ENCODE measurements at regions not wholly inside any gene's neighbourhood (a gene's known extent, or its start where the extent isn't known, plus 50 kb on each side); places are given as distances from the start of the nearest gene placed in this dataset.

DNA sequence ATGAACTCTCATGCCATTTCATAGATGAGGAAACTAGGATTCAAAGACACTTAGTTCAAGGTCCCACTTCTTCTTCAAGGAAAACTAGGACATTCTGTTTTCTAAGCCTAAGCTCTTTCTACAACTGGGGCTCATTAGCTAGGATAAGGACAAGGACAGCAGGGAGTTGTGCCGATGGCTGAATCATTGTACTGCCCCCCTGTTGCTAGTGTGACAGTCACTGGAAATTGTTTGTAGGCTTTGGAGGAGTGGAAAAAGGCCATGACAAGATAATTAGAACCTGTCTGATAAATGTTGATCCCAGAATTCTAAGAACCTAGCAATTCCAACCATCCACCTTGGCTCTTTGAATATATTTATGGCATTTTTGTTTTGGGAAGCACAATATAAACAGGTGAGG, 445.7 kb downstream of the CDH8 start (continued):
- no peak for TF ChIP-seq CBX2 (IDR thresholded peaks at IDR 0.05; ENCODE audit: borderline replicate concordance, low read depth)
- TF ChIP-seq, protein P1, sequence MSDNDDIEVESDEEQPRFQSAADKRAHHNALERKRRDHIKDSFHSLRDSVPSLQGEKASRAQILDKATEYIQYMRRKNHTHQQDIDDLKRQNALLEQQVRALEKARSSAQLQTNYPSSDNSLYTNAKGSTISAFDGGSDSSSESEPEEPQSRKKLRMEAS (IDR thresholded peaks at IDR 0.05) = no peak
- no peak for TF ChIP-seq NR3C1 (IDR thresholded peaks at IDR 0.05)

DNA sequence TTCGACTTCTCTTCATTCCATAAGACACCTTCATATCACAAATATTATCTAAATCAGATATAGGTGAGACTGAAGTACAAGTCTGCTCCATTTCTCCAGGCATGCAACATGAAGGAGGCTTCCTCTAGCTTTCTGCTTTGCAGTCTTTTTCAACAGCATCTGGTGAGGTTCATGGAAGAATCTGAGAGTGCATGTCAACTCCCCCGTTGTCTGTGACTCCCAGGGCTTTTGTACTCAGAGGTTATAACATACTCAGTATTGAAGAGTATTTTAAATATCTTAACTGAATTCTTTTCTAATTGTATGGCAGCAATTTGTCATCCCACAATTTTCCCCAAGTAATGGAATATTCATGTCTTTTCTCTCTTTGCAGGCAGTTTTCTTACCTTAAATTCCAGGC, 448.7 kb downstream of the CDH8 start:
- Histone ChIP-seq H3K4me2 (no peak overlapping the region), H3K27ac (no peak overlapping the region), H3K4me3 (no peak overlapping the region), H3K4me1 (no peaks in the 10 kb centered on the region), H3K9me3 (no peaks in the 10 kb centered on the region)
- TF ChIP-seq RCOR1 (IDR thresholded peaks at IDR 0.05; ENCODE audit: low read depth, low read length) = no peak
- no peak for TF ChIP-seq CHD4 (IDR thresholded peaks at IDR 0.05; ENCODE audit: borderline replicate concordance)
- no peak for TF ChIP-seq FOSB (CRISPR knock-in tag; IDR thresholded peaks at IDR 0.05)
- no peak for TF ChIP-seq ZFP36 (IDR thresholded peaks at IDR 0.05; ENCODE audit: borderline replicate concordance, partially characterized antibody)
- no peak for TF ChIP-seq HOXB5 (CRISPR knock-in tag; IDR thresholded peaks at IDR 0.05)
- TF ChIP-seq EHF (CRISPR knock-in tag; IDR thresholded peaks at IDR 0.05) = no peak
- TF ChIP-seq JUN (IDR thresholded peaks at IDR 0.05) = no peak
- no peak for TF ChIP-seq PHF8 (IDR thresholded peaks at IDR 0.05; ENCODE audit: borderline replicate concordance, low read depth)
- POLR2A ChIA-PET = no interaction called here
- ATAC-seq = no peak
- WGBS (ENCODE audit: missing lambda C conversion rate) = 3% methylated on average over 2 of the region's 2 CpGs
- no peak for FAIRE-seq
- no peak for DNase-seq (ENCODE audit: low read depth in 1 of 2, low spot score in 1 of 2)
- CTCF ChIA-PET = no interaction called here

DNA sequence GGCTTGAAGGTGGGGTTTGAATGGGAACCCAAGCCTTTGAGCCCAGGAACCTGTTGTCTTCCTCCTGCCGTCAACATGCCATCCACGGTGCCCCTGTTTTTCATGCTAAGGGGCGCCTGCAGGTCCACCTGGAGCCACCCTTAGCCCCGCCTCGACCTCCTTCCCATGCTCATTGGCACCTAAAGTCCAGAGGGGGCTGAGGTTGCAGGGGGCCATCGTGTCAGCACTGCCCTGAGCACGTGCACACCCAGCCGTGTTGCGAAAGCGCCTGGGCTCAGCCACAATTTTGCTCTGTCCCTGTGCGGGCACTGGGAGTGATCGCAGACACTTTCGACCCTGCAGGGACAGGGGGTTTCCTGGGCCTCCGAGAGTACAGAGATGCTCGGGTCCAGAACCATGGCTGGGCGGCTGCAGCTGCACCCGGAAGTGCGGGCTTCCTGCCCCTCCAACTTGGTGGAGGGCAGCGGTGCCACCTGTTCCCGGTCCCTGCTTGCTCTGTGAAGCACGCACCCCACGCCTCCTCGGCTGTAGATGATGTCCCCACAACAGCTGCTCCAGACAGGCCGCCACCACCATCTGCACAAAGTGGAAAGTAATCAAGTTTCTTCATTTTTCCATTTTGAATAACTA, 454.7 kb downstream of the CDH8 start:
- ChIA-PET POLR2A (no interaction called here), CTCF (no interaction called here)
- 38% methylated on average over 23 of the region's 24 CpGs for WGBS (ENCODE audit: missing lambda C conversion rate)

DNA sequence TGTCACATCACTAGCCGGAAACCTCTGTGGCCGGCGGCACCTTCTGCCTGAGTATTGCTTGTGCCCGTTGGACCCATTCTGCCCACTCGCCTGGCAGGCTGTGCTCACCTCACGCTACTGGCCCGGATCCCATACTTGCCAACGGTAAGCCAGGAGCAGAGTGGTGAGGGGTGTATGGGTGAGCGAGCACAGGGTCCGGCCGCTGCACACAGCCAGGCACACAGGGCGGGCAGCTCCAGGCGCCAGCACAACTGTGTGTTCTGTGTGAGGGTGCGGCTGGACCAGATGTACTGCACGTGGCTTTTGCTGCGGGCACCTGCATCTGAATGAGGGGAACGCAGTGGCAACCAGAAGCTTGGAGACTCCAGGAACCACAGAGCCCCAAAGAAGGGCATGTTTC, 455.7 kb downstream of the CDH8 start:
- DNase-seq (ENCODE audit: low read depth in 1 of 2, low spot score in 1 of 2) (no peak), ATAC-seq (no peak), FAIRE-seq (no peak)
- Histone ChIP-seq H3K9me3 (no peaks in the 10 kb centered on the region; the same call in 2 of the 3 replicates), H3K4me1 (no peaks in the 10 kb centered on the region), H3K27ac (no peak overlapping the region), H3K4me3 (no peak overlapping the region), H3K4me2 (no peak overlapping the region)
- TF ChIP-seq NFE2L2 (conservative IDR thresholded peaks at IDR 0.05; ENCODE audit: low read length) (no peak), RAD21 (conservative IDR thresholded peaks at IDR 0.05 in 1 of 2, IDR thresholded peaks at IDR 0.05 in 1 of 2) (no peak), NR3C1 (IDR thresholded peaks at IDR 0.05) (no peak), JUN (IDR thresholded peaks at IDR 0.05) (no peak), MAZ (IDR thresholded peaks at IDR 0.05; ENCODE audit: borderline replicate concordance, low read depth, low read length) (no peak), ESRRA (IDR thresholded peaks at IDR 0.05; ENCODE audit: borderline replicate concordance, low read length) (no peak), CBX2 (IDR thresholded peaks at IDR 0.05; ENCODE audit: borderline replicate concordance, low read depth) (no peak), JUNB (IDR thresholded peaks at IDR 0.05) (no peak), HDAC2 (IDR thresholded peaks at IDR 0.05) (no peak), POLR2A (IDR thresholded peaks at IDR 0.05; ENCODE audit: low read length) (no peak), ZNF302 (CRISPR knock-in tag; IDR thresholded peaks at IDR 0.05) (no peak), RNF2 (IDR thresholded peaks at IDR 0.05; ENCODE audit: borderline replicate concordance, low read depth) (no peak), MYC (IDR thresholded peaks at IDR 0.05; ENCODE audit: borderline replicate concordance, low read length) (no peak)
- TF ChIP-seq, protein P2, sequence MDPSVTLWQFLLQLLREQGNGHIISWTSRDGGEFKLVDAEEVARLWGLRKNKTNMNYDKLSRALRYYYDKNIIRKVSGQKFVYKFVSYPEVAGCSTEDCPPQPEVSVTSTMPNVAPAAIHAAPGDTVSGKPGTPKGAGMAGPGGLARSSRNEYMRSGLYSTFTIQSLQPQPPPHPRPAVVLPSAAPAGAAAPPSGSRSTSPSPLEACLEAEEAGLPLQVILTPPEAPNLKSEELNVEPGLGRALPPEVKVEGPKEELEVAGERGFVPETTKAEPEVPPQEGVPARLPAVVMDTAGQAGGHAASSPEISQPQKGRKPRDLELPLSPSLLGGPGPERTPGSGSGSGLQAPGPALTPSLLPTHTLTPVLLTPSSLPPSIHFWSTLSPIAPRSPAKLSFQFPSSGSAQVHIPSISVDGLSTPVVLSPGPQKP (IDR thresholded peaks at IDR 0.05; ENCODE audit: low read depth, low read length) = no peak
- TF ChIP-seq, protein P3, sequence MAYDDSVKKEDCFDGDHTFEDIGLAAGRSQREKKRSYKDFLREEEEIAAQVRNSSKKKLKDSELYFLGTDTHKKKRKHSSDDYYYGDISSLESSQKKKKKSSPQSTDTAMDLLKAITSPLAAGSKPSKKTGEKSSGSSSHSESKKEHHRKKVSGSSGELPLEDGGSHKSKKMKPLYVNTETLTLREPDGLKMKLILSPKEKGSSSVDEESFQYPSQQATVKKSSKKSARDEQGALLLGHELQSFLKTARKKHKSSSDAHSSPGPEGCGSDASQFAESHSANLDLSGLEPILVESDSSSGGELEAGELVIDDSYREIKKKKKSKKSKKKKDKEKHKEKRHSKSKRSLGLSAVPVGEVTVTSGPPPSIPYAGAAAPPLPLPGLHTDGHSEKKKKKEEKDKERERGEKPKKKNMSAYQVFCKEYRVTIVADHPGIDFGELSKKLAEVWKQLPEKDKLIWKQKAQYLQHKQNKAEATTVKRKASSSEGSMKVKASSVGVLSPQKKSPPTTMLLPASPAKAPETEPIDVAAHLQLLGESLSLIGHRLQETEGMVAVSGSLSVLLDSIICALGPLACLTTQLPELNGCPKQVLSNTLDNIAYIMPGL (CRISPR knock-in tag; IDR thresholded peaks at IDR 0.05; ENCODE audit: borderline replicate concordance) = no peak
- ChIA-PET POLR2A (no interaction called here), CTCF (no interaction called here)
- 41% methylated on average over 14 of the region's 17 CpGs for WGBS (ENCODE audit: missing lambda C conversion rate)

More for the DNA sequence above, 454.7 kb downstream of the CDH8 start:
- Histone ChIP-seq H3K9me3 (no peaks in the 10 kb centered on the region; the same call in 2 of the 3 replicates), H3K4me1 (no peaks in the 10 kb centered on the region), H3K4me3 (no peak overlapping the region), H3K27ac (no peak overlapping the region), H3K4me2 (no peak overlapping the region)
- ATAC-seq (no peak), FAIRE-seq (no peak), DNase-seq (ENCODE audit: low read depth in 1 of 2, low spot score in 1 of 2) (no peak)
- TF ChIP-seq KDM5A (IDR thresholded peaks at IDR 0.05) (no peak), NFE2L2 (conservative IDR thresholded peaks at IDR 0.05; ENCODE audit: low read length) (no peak), MAFK (IDR thresholded peaks at IDR 0.05; ENCODE audit: partially characterized antibody) (no peak), GATA3 (IDR thresholded peaks at IDR 0.05; ENCODE audit: borderline replicate concordance) (no peak), POLR2AphosphoS2 (conservative IDR thresholded peaks at IDR 0.05; ENCODE audit: low read length) (no peak), ZC3H11A (IDR thresholded peaks at IDR 0.05) (no peak), RCOR1 (IDR thresholded peaks at IDR 0.05; ENCODE audit: low read depth, low read length) (no peak), KDM1A (IDR thresholded peaks at IDR 0.05; ENCODE audit: low read depth) (no peak), JUN (IDR thresholded peaks at IDR 0.05) (no peak)
- TF ChIP-seq, protein P4, sequence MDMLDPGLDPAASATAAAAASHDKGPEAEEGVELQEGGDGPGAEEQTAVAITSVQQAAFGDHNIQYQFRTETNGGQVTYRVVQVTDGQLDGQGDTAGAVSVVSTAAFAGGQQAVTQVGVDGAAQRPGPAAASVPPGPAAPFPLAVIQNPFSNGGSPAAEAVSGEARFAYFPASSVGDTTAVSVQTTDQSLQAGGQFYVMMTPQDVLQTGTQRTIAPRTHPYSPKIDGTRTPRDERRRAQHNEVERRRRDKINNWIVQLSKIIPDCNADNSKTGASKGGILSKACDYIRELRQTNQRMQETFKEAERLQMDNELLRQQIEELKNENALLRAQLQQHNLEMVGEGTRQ (IDR thresholded peaks at IDR 0.05) = no peak
